ENCODE measurements at regions not wholly inside any gene's neighbourhood (a gene's known extent, or its start where the extent isn't known, plus 50 kb on each side); places are given as distances from the start of the nearest gene placed in this dataset.

DNA sequence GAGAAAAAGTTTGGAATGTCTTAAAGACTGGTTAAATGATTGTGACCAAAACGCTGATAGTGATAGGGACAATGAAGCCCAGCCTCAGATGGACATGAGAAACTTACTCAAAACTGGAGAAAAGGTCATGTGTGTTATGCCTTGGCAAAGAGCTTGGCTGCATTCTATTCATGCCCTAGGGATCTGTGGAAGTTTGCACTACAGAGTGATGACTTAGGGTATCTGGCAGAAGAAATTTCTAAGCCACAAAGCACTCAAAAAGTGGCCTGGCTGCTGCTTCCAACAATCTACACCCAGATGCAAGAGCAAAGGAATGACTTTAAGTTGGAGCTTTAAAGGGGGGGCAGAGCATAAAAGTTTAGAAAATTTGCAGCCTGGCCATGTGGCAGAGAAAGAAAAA, 521.3 kb downstream of the UQCRFS1 start:
- TF ChIP-seq, protein P1, sequence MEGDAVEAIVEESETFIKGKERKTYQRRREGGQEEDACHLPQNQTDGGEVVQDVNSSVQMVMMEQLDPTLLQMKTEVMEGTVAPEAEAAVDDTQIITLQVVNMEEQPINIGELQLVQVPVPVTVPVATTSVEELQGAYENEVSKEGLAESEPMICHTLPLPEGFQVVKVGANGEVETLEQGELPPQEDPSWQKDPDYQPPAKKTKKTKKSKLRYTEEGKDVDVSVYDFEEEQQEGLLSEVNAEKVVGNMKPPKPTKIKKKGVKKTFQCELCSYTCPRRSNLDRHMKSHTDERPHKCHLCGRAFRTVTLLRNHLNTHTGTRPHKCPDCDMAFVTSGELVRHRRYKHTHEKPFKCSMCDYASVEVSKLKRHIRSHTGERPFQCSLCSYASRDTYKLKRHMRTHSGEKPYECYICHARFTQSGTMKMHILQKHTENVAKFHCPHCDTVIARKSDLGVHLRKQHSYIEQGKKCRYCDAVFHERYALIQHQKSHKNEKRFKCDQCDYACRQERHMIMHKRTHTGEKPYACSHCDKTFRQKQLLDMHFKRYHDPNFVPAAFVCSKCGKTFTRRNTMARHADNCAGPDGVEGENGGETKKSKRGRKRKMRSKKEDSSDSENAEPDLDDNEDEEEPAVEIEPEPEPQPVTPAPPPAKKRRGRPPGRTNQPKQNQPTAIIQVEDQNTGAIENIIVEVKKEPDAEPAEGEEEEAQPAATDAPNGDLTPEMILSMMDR (IDR thresholded peaks at IDR 0.05): no peak
- TF ChIP-seq POLR2A (IDR thresholded peaks at IDR 0.05): no peak
